ENCODE measurements at regions not wholly inside any gene's neighbourhood (a gene's known extent, or its start where the extent isn't known, plus 50 kb on each side); places are given as distances from the start of the nearest gene placed in this dataset.

- ChIA-PET CTCF (no interaction called here), POLR2A (no interaction called here)
- TF ChIP-seq CTCF (IDR thresholded peaks at IDR 0.05; ENCODE audit: insufficient read depth, low read length, missing control alignments), result no peak
- DNase-seq (ENCODE audit: low read depth, low spot score), result no peak
- H3K4me3 ChIP-seq (ENCODE audit: low read depth, low read length), result no peak overlapping the region
Measured at GRCh38 chr3:22361521-22361920, 610.5 kb upstream of the ZNF385D start.

GRCh38 chr3:22364851-22365250 is 613.8 kb upstream of the ZNF385D start:
- ChIA-PET CTCF (no interaction called here), POLR2A (no interaction called here)
- TF ChIP-seq CTCF (IDR thresholded peaks at IDR 0.05; ENCODE audit: insufficient read depth, low read length, missing control alignments), result no peak

GRCh38 chr3:22366781-22367180 is 615.8 kb upstream of the ZNF385D start:
- TF ChIP-seq CTCF (IDR thresholded peaks at IDR 0.05; ENCODE audit: insufficient read depth, low read length, missing control alignments), result no peak
- no peak for DNase-seq (ENCODE audit: low read depth, low spot score)
- ChIA-PET CTCF (no interaction called here), POLR2A (no interaction called here)
- H3K4me3 ChIP-seq (ENCODE audit: low read depth, low read length), result no peak overlapping the region

More at GRCh38 chr3:22364851-22365250, 613.8 kb upstream of the ZNF385D start:
- no peak overlapping the region for H3K4me3 ChIP-seq (ENCODE audit: low read depth, low read length)
- DNase-seq (ENCODE audit: low read depth, low spot score), result no peak

GRCh38 chr3:22371036-22371435 is 620.0 kb upstream of the ZNF385D start:
- DNase-seq (ENCODE audit: low read depth, low spot score), result no peak
- no peak for TF ChIP-seq CTCF (IDR thresholded peaks at IDR 0.05; ENCODE audit: insufficient read depth, low read length, missing control alignments)
- CTCF ChIA-PET, result no interaction called here
- H3K4me3 ChIP-seq (ENCODE audit: low read depth, low read length), result no peak overlapping the region
- POLR2A ChIA-PET, result no interaction called here

GRCh38 chr3:22371607-22372291 is 620.7 kb upstream of the ZNF385D start:
- CTCF ChIA-PET, result no interaction called here

More at GRCh38 chr3:22371607-22372291, 620.7 kb upstream of the ZNF385D start:
- POLR2A ChIA-PET, result no interaction called here
- DNase-seq (ENCODE audit: low read depth, low spot score), result no peak
- no peak for TF ChIP-seq CTCF (IDR thresholded peaks at IDR 0.05; ENCODE audit: insufficient read depth, low read length, missing control alignments)
- H3K4me3 ChIP-seq (ENCODE audit: low read depth, low read length), result no peak overlapping the region
